HPDE6-E6E7 (cell line): ENCODE measurements at regions not wholly inside any gene's neighbourhood (a gene's known extent, or its start where the extent isn't known, plus 50 kb on each side); places are given as distances from the start of the nearest gene placed in this dataset.
A peak's percentile ranks its signal among the peaks of the same experiment; 100 is the strongest.
"Not testable (repeated sequence)": the region's sequence is repeated elsewhere in the genome, so short reads cannot be mapped to it uniquely, and the experiment has no call there.

Experiments
- DNase-seq: peaks from one replicate; pipeline ENCODE4 v3.0.0; 2011; ENCODE audit warnings: missing footprints; ENCODE audit errors: extremely low spot score

- DNase-seq, result not testable (repeated sequence)
Observed at GRCh38 chr7:103244865-103245264, 52.4 kb upstream of the PMPCB start.

DNA sequence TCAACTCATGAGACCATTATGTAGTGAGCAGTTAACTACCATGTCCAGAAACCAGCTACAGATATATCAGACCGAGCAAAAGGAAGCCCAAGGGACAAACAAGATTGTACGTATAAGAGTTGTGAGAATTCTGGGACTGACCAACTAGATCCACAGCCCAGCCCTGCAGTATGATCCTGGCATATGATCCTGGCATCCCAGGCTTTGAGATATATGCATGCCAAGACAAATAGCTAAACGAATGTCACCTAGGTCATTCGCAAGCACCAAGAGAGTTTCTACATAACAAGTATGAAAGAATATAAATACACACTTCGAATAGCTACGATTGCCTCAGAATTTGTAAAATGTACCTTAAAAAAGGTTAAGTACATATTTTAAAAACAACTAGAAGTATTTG, 56.4 kb upstream of the PMPCB start:
- no peak for DNase-seq

- not testable (repeated sequence) for DNase-seq
Observed at GRCh38 chr7:103235824-103236223, 61.4 kb upstream of the PMPCB start.

DNA sequence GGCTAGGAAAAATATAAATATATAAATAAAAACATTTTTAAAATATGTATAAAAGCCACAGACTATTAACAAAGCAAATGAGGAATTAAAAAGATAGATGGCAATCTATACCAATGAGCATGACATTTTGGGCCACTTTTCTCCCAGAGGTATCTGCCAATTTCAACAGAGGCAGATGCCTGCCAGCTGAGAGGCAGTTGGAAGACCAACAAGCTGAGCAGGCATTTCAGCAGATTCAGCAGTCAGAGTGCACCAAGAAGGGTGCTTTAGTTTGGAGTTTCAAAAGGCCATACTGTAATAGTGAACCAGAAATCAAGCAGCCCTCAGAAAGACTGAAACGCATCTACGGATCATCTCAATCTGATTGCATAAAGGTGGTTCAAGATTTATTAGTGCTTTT, 62.4 kb upstream of the PMPCB start:
- not testable (repeated sequence) for DNase-seq

GRCh38 chr7:103227787-103228186, 69.4 kb upstream of the PMPCB start:
- not testable (repeated sequence) for DNase-seq

DNA sequence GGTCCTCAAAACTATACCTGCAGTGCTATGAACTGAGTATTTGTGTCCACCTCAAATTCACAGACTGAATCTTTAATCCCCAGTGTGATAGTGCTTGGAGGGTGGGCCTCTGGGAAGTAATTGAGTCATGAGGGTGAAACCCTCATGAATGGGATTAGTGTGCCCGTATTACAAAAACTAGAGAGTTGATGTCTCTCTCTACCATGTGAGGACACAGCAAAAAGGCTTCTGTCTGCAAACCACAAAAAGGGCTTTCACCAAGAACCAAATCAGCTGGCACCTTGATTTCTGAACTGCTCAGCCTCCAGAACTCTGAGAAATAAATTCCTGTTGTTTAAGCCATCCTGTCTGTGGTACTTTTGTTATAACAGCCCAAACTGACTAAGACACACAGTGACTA, 71.4 kb upstream of the PMPCB start:
- not testable (repeated sequence) for DNase-seq

- DNase-seq, result not testable (repeated sequence)
Observed at GRCh38 chr7:103223065-103223464, 74.2 kb upstream of the NAPEPLD start.

GRCh38 chr7:103211049-103211448, 62.1 kb upstream of the NAPEPLD start:
- not testable (repeated sequence) for DNase-seq

- DNase-seq, result peak; percentile 1
Observed at GRCh38 chr7:103199191-103199590, 50.3 kb upstream of the NAPEPLD start.
